Kidney epithelial cell (primary cell): ENCODE measurements at regions not wholly inside any gene's neighbourhood (a gene's known extent, or its start where the extent isn't known, plus 50 kb on each side); places are given as distances from the start of the nearest gene placed in this dataset.

Experiments used
- DNase-seq: peaks from one replicate; pipeline ENCODE4 v3.0.0-alpha.2; 2010; ENCODE audit warnings: low read depth
- H3K27me3 ChIP-seq: 2 replicates; pipeline ENCODE4 v1.6.0; 2011; ENCODE audit warnings: low read length; ENCODE audit not compliant: control insufficient read depth, insufficient read depth
- H3K36me3 ChIP-seq: 2 replicates; pipeline ENCODE4 v1.5.1; 2011; ENCODE audit warnings: low read length; ENCODE audit not compliant: control insufficient read depth, insufficient read depth
- H3K4me3 ChIP-seq: 2 replicates; pipeline ENCODE4 v1.5.1; 2011; ENCODE audit warnings: low read depth, mild to moderate bottlenecking, control low read depth, low read length
- CTCF ChIP-seq: IDR thresholded peaks from 2 replicates; pipeline ENCODE4 v1.5.1; 2011; ENCODE audit warnings: mild to moderate bottlenecking, moderate library complexity, low read length, control low read depth, inconsistent platforms; ENCODE audit not compliant: insufficient read depth, poor library complexity, severe bottlenecking

GRCh38 chr21:23624281-23624680, 1983.0 kb downstream of the MRPL39 start:
- TF ChIP-seq CTCF: no peak
- H3K27me3 ChIP-seq: no peaks in the 10 kb centered on the region
- no peak for DNase-seq

DNA sequence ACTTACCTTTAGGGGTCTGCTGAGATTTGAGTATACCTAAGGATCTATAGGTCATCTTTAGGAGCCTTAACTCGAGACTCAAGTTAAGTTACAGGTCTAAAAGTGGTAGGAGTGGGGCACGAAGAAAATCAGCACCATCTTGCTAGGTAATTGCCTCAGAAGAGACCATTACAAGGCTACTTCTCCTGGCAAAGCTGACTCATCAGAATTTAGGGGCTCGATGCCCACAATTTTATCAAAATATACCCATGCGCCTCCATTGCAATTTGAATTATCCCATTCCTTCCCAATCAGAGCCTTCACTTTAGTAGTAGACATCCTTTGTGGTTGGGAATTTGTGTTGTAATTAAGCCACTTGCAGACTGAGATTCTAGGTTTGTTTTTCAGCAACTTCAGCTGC, 1994.3 kb downstream of the MRPL39 start:
- Histone ChIP-seq H3K4me3 (no peak overlapping the region), H3K27me3 (no peaks in the 10 kb centered on the region), H3K36me3 (no peaks in the 10 kb centered on the region)
- TF ChIP-seq CTCF: no peak
- DNase-seq: no peak

More at GRCh38 chr21:23624281-23624680, 1983.0 kb downstream of the MRPL39 start:
- no peaks in the 10 kb centered on the region for H3K36me3 ChIP-seq
- H3K4me3 ChIP-seq: no peak overlapping the region

GRCh38 chr21:23612210-23612609, 1995.1 kb downstream of the MRPL39 start:
- DNase-seq: no peak
- Histone ChIP-seq H3K4me3 (no peak overlapping the region), H3K27me3 (no peaks in the 10 kb centered on the region), H3K36me3 (no peaks in the 10 kb centered on the region)
- TF ChIP-seq CTCF: no peak

GRCh38 chr21:23607782-23608431, 1999.4 kb downstream of the MRPL39 start:
- no peaks in the 10 kb centered on the region for H3K36me3 ChIP-seq
- H3K27me3 ChIP-seq: no peaks in the 10 kb centered on the region
- no peak for DNase-seq
- H3K4me3 ChIP-seq: no peak overlapping the region
- TF ChIP-seq CTCF: no peak

DNA sequence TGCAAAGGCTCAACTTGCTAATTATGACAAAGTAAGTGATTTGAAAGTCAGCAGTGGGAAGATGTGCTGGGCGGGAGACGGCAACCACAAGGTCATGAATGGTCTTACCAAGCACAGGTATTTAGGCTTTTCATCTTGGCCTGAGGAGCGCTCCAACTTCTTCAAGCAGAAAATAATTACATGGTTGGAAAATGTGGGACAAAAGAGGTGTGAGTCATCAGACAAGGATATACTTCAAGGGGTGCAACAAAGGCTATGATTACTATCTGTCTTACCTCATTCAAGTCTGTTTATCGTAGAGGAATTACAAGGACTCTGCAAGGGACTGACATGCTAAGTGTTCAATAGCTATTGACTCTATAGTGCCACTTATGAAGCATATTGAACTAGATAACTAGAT, 2005.7 kb downstream of the MRPL39 start:
- Histone ChIP-seq H3K4me3 (no peak overlapping the region), H3K36me3 (no peaks in the 10 kb centered on the region), H3K27me3 (no peaks in the 10 kb centered on the region)
- no peak for DNase-seq
- TF ChIP-seq CTCF: no peak

- Histone ChIP-seq H3K27me3 (no peaks in the 10 kb centered on the region), H3K36me3 (no peaks in the 10 kb centered on the region), H3K4me3 (no peak overlapping the region)
- TF ChIP-seq CTCF: no peak
- no peak for DNase-seq
These were observed 2013.7 kb downstream of the MRPL39 start for GRCh38 chr21:23593582-23593981.
